ENCODE measurements at regions not wholly inside any gene's neighbourhood (a gene's known extent, or its start where the extent isn't known, plus 50 kb on each side); places are given as distances from the start of the nearest gene placed in this dataset.

DNA sequence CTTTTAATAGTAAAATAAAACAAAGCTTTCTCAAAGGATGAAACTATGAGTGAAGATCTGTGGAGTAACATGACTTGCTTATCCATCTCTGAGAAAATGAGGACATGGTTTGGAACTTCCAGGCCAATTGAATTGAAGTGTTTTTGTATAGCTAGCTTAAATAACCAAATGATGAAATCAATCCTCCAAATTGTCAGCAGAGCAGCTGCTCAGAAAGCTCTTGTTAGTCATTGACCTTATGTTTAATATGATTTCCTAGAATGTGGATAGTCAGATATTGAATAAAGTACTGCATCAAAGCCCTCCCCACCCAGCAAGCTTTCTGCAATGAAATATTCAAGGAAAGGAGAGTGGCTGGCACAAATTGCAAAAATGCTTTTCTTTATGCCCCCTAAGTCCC lies 437.2 kb downstream of the MFSD1 start:
- TF ChIP-seq TAF1 (IDR thresholded peaks at IDR 0.05; ENCODE audit: low read depth), result no peak
- TF ChIP-seq POLR2AphosphoS5 (IDR thresholded peaks at IDR 0.05), result no peak
- TF ChIP-seq SMC3 (conservative IDR thresholded peaks at IDR 0.05; ENCODE audit: poor library complexity), result no peak
- no peak for TF ChIP-seq RAD21 (conservative IDR thresholded peaks at IDR 0.05)
- TF ChIP-seq MXI1 (conservative IDR thresholded peaks at IDR 0.05; ENCODE audit: poor library complexity, severe bottlenecking), result no peak
- TF ChIP-seq EP300 (conservative IDR thresholded peaks at IDR 0.05; ENCODE audit: poor library complexity, severe bottlenecking), result no peak
- no peak for TF ChIP-seq EZH2 (IDR thresholded peaks at IDR 0.05; ENCODE audit: borderline replicate concordance, insufficient read depth, low read length, poor library complexity, severe bottlenecking)
- TF ChIP-seq, protein P1, sequence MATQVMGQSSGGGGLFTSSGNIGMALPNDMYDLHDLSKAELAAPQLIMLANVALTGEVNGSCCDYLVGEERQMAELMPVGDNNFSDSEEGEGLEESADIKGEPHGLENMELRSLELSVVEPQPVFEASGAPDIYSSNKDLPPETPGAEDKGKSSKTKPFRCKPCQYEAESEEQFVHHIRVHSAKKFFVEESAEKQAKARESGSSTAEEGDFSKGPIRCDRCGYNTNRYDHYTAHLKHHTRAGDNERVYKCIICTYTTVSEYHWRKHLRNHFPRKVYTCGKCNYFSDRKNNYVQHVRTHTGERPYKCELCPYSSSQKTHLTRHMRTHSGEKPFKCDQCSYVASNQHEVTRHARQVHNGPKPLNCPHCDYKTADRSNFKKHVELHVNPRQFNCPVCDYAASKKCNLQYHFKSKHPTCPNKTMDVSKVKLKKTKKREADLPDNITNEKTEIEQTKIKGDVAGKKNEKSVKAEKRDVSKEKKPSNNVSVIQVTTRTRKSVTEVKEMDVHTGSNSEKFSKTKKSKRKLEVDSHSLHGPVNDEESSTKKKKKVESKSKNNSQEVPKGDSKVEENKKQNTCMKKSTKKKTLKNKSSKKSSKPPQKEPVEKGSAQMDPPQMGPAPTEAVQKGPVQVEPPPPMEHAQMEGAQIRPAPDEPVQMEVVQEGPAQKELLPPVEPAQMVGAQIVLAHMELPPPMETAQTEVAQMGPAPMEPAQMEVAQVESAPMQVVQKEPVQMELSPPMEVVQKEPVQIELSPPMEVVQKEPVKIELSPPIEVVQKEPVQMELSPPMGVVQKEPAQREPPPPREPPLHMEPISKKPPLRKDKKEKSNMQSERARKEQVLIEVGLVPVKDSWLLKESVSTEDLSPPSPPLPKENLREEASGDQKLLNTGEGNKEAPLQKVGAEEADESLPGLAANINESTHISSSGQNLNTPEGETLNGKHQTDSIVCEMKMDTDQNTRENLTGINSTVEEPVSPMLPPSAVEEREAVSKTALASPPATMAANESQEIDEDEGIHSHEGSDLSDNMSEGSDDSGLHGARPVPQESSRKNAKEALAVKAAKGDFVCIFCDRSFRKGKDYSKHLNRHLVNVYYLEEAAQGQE (IDR thresholded peaks at IDR 0.05; ENCODE audit: borderline replicate concordance), result no peak
- no peak for TF ChIP-seq CTCF (IDR thresholded peaks at IDR 0.05; ENCODE audit: poor library complexity, severe bottlenecking)
- Histone ChIP-seq H3K4me2 (ENCODE audit: low read length) (no peak overlapping the region), H2AFZ (ENCODE audit: low read depth, low read length) (no peak overlapping the region), H3K4me3 (ENCODE audit: low read length) (no peak overlapping the region), H4K20me1 (ENCODE audit: insufficient read depth) (no peaks in the 10 kb centered on the region), H3K79me2 (replicated peaks; ENCODE audit: insufficient read depth, low read length) (no peaks in the 10 kb centered on the region), H3K9ac (ENCODE audit: low read length) (no peak overlapping the region), H3F3A (ENCODE audit: insufficient read depth, low read length, poor library complexity, severe bottlenecking) (peaks cover 3% of the 10 kb centered on the region), H3K27me3 (ENCODE audit: insufficient read depth, low read depth, low read length) (no peaks in the 10 kb centered on the region), H3K27ac (ENCODE audit: low read length) (no peak overlapping the region), H3K9me2 (ENCODE audit: insufficient read depth, low read length) (no peaks in the 10 kb centered on the region), H3K36me3 (ENCODE audit: insufficient read depth, low read length) (no peaks in the 10 kb centered on the region), H3K9me3 (ENCODE audit: low read length) (no peaks in the 10 kb centered on the region)

- TF ChIP-seq CTCF (IDR thresholded peaks at IDR 0.05; ENCODE audit: poor library complexity, severe bottlenecking), result no peak
- TF ChIP-seq, protein P1 (IDR thresholded peaks at IDR 0.05; ENCODE audit: borderline replicate concordance), result no peak
- TF ChIP-seq RAD21 (conservative IDR thresholded peaks at IDR 0.05), result no peak
- TF ChIP-seq TAF1 (IDR thresholded peaks at IDR 0.05; ENCODE audit: low read depth), result no peak
- TF ChIP-seq SMC3 (conservative IDR thresholded peaks at IDR 0.05; ENCODE audit: poor library complexity), result no peak
- TF ChIP-seq EP300 (conservative IDR thresholded peaks at IDR 0.05; ENCODE audit: poor library complexity, severe bottlenecking), result no peak
- no peak for TF ChIP-seq EZH2 (IDR thresholded peaks at IDR 0.05; ENCODE audit: borderline replicate concordance, insufficient read depth, low read length, poor library complexity, severe bottlenecking)
- TF ChIP-seq POLR2AphosphoS5 (IDR thresholded peaks at IDR 0.05), result no peak
- TF ChIP-seq MXI1 (conservative IDR thresholded peaks at IDR 0.05; ENCODE audit: poor library complexity, severe bottlenecking), result no peak
- Histone ChIP-seq H3F3A (ENCODE audit: insufficient read depth, low read length, poor library complexity, severe bottlenecking) (no peaks in the 10 kb centered on the region), H3K9ac (ENCODE audit: low read length) (no peak overlapping the region), H3K4me2 (ENCODE audit: low read length) (no peak overlapping the region), H3K27ac (ENCODE audit: low read length) (no peak overlapping the region), H3K9me3 (ENCODE audit: low read length) (no peaks in the 10 kb centered on the region), H3K79me2 (replicated peaks; ENCODE audit: insufficient read depth, low read length) (no peaks in the 10 kb centered on the region), H3K4me3 (ENCODE audit: low read length) (no peak overlapping the region), H4K20me1 (ENCODE audit: insufficient read depth) (no peaks in the 10 kb centered on the region), H2AFZ (ENCODE audit: low read depth, low read length) (no peak overlapping the region), H3K9me2 (ENCODE audit: insufficient read depth, low read length) (no peaks in the 10 kb centered on the region), H3K27me3 (ENCODE audit: insufficient read depth, low read depth, low read length) (no peaks in the 10 kb centered on the region), H3K36me3 (ENCODE audit: insufficient read depth, low read length) (no peaks in the 10 kb centered on the region)
Measured at GRCh38 chr3:159244933-159245332, 443.1 kb downstream of the MFSD1 start.

All from neural cell (in vitro differentiated cells).